Karpas-422 (cell line): ENCODE measurements at regions not wholly inside any gene's neighbourhood (a gene's known extent, or its start where the extent isn't known, plus 50 kb on each side); places are given as distances from the start of the nearest gene placed in this dataset.

Source experiments
- DNase-seq: peaks from one replicate; pipeline ENCODE4 v3.0.0-alpha.2; 2015
- H2AFZ ChIP-seq: fragments of 200-600 bp; sonication (generic); 2 replicates; pipeline ENCODE4 v1.6.1; 2014; ENCODE audit warnings: antibody characterized with exemption, low read length, mixed read lengths
- H3K27ac ChIP-seq: fragments of 200-600 bp; sonication (generic); 2 replicates; pipeline ENCODE4 v1.5.1; 2014; ENCODE audit warnings: mild to moderate bottlenecking, low read length, moderate library complexity
- H3K27me3 ChIP-seq: fragments of 200-600 bp; sonication (generic); 2 replicates; pipeline ENCODE4 v1.6.1; 2014; ENCODE audit warnings: low read length, mixed read lengths
- H3K36me3 ChIP-seq: fragments of 200-600 bp; sonication (generic); 2 replicates; pipeline ENCODE4 v1.6.1; 2014; ENCODE audit warnings: low read length, mixed read lengths; ENCODE audit not compliant: insufficient read depth
- H3K4me1 ChIP-seq: fragments of 200-600 bp; sonication (generic); 2 replicates; pipeline ENCODE4 v1.6.1; 2014; ENCODE audit warnings: mild to moderate bottlenecking, low read length, mixed read lengths
- H3K4me2 ChIP-seq: fragments of 200-600 bp; sonication (generic); 2 replicates; pipeline ENCODE4 v1.6.1; 2014; ENCODE audit warnings: low read length, low read depth, mild to moderate bottlenecking; ENCODE audit not compliant: poor library complexity, severe bottlenecking
- H3K4me3 ChIP-seq: fragments of 200-600 bp; sonication (generic); 2 replicates; pipeline ENCODE4 v1.5.1; 2014; ENCODE audit warnings: mild to moderate bottlenecking, antibody characterized with exemption, low read length, mixed read lengths
- H3K79me2 ChIP-seq: fragments of 200-600 bp; sonication (generic); 2 replicates; pipeline ENCODE4 v1.6.1; 2014; ENCODE audit warnings: mild to moderate bottlenecking, low read length, mixed read lengths
- H3K9ac ChIP-seq: fragments of 200-600 bp; sonication (generic); 2 replicates; pipeline ENCODE4 v1.6.0; 2014; ENCODE audit warnings: low read length
- H3K9me2 ChIP-seq: fragments of 200-600 bp; sonication (generic), shearing (Covaris generic); replicated peaks from 2 replicates; pipeline ENCODE4 v1.6.0; 2014; ENCODE audit warnings: mild to moderate bottlenecking, low read length, moderate library complexity; ENCODE audit not compliant: insufficient read depth
- H3K9me3 ChIP-seq: fragments of 300-700, 200-600 bp; sonication (generic); 2 replicates; pipeline ENCODE4 v1.6.1; 2014; ENCODE audit warnings: low read length, mixed read lengths
- H4K20me1 ChIP-seq: fragments of 200-600 bp; sonication (generic); 2 replicates; pipeline ENCODE4 v1.6.1; 2014; ENCODE audit warnings: mild to moderate bottlenecking, antibody characterized with exemption, low read length, low read depth; ENCODE audit not compliant: insufficient read depth

DNA sequence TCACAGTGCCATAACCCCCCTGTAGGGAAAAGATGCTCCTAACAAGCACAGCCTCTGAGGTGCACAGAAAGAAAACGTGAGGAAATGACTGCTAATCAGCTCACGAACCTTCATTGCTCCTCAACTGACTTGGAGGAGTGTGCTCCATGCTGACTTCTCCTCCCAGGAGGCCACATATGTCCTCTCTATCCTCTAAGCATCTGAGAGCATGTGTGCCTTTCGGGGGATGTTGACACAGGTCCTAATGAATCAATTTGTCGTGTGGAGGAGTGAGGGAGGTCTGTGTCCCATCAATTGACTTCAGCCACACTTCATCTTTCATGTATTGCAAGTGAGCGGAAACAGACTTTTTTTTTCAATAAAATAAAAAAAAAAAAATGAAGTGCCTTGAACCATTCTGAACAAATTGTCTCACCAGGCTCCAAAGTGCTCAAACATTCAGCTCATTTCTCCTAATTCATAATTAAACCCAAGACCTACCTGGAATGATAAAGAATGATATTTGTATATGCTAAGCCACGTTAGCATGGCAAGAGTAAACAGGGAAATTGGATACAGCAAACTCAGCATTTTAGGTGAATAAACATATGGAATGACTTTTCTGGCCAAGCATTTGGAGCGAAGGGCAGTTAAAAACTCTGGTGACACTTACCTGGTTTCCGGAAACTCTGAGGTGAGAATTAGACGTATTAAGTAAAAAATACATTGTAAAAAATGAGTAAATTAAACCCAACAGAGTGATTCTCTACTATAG, 317.6 kb upstream of the FAT3 start:
- Histone ChIP-seq H3K9ac (no peak overlapping the region), H4K20me1 (no peaks in the 10 kb centered on the region), H3K9me2 (no peaks in the 10 kb centered on the region; the same call in 1 of the 2 replicates), H3K27ac (no peak overlapping the region), H3K4me3 (no peak overlapping the region), H2AFZ (no peak overlapping the region), H3K9me3 (peaks cover 55% of the 10 kb centered on the region), H3K4me2 (no peak overlapping the region), H3K27me3 (no peaks in the 10 kb centered on the region), H3K36me3 (no peaks in the 10 kb centered on the region), H3K4me1 (no peaks in the 10 kb centered on the region), H3K79me2 (no peaks in the 10 kb centered on the region)
- no peak for DNase-seq

DNA sequence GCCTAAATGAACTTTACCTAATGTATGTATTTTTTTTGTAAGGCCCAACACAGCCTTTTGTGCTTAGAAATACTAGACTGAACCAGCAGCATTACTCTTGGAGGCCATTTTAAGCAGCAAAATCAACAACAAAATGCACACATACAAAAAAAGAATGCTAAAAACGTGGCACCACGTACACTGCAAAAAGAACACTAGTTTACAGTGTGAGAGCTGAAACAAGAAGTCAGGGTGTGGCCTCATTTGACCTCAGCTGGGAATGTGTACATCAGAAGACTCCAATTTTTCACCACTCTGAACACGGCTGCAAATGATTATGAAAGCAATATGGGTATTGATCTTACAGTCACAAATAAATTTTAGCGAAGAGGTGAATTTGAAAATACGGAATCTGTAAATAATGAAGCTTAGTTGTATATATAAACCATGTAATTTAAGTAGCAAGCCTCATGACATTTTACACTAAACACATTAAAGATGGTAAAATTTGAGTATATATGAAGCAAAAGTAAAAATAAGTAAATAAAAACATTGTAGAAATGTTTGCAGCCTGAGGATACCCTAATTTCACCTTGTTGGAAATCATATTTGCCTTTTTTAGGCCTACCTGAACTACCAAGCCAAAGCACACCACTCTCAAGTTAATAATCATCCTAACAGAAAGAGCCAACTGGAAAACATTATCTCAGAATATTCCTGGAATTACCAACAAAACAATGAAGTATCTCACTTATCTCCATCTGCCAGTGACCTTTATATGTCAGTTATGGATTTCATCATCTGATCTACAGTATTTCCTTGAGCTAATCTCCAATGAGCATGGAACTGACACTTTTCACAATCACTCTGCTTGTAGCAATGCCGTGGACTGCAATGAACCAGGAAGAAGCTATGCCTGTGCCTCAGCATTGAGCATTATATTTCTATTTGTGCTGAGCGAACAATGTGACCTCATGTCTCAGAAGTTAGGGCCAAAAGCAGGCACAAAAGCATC, 319.5 kb upstream of the FAT3 start:
- H4K20me1 ChIP-seq, result no peaks in the 10 kb centered on the region
- H3K9ac ChIP-seq, result no peak overlapping the region
- no peak overlapping the region for H2AFZ ChIP-seq
- no peak overlapping the region for H3K27ac ChIP-seq
- H3K4me2 ChIP-seq, result no peak overlapping the region
- no peaks in the 10 kb centered on the region; the same call in 1 of the 2 replicates for H3K9me2 ChIP-seq
- H3K79me2 ChIP-seq, result no peaks in the 10 kb centered on the region
- no peaks in the 10 kb centered on the region for H3K27me3 ChIP-seq
- H3K36me3 ChIP-seq, result 0 out of 2 replicates have a peak, but pooled peaks cover 4% of the 10 kb centered on the region
- H3K9me3 ChIP-seq, result peaks cover 60% of the 10 kb centered on the region
- no peaks in the 10 kb centered on the region for H3K4me1 ChIP-seq
- no peak for DNase-seq
- H3K4me3 ChIP-seq, result no peak overlapping the region

DNA sequence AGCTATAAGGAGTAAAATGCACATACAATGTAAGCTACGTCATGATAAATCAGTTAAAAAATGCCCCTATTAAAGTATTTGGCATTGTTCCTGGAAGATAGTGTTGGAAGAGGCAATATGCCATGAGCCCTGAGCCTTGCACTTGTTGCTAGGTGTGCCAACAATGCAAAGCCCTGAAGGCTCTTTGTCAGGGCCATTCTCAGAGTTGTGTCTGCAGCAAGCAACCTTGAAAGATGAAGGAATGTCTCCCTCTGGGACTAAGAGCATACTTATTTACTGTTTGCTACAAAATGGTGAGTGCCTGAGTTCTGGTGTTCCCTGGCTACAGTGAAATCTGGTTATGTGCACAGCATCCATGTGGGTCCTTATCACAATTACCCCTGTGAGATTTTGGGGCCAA, 322.3 kb upstream of the FAT3 start:
- Histone ChIP-seq H3K27ac (no peak overlapping the region), H3K79me2 (no peaks in the 10 kb centered on the region), H2AFZ (no peak overlapping the region), H3K9me3 (peaks cover 55% of the 10 kb centered on the region), H3K27me3 (no peaks in the 10 kb centered on the region), H3K4me1 (no peaks in the 10 kb centered on the region), H3K4me2 (no peak overlapping the region), H3K9ac (no peak overlapping the region), H3K36me3 (0 out of 2 replicates have a peak, but pooled peaks cover 4% of the 10 kb centered on the region), H3K4me3 (no peak overlapping the region), H4K20me1 (no peaks in the 10 kb centered on the region), H3K9me2 (no peaks in the 10 kb centered on the region; the same call in 1 of the 2 replicates)
- DNase-seq, result no peak

DNA sequence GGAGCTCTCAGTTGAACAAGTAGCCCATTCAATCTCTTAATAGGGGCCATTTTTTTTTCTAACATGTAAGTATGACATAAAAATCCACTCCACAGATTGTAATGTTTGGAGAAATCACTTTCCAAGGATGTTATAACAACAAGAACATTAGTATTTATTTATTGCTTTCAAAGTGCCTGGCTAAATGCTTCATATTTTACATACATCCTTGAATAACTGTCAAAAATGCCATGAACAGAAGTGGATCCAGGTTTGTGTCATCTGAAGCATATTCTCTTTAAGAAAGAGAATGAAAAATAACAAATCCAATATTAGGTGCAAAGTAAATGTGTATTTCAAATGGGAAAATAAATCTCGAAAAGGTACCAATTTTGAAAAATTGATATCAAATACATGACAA, 344.0 kb upstream of the FAT3 start:
- Histone ChIP-seq H3K36me3 (no peaks in the 10 kb centered on the region), H2AFZ (no peak overlapping the region), H3K9me2 (no peaks in the 10 kb centered on the region), H3K9ac (no peak overlapping the region), H3K4me1 (no peaks in the 10 kb centered on the region), H4K20me1 (no peaks in the 10 kb centered on the region), H3K79me2 (no peaks in the 10 kb centered on the region), H3K27me3 (no peaks in the 10 kb centered on the region), H3K4me3 (no peak overlapping the region), H3K27ac (no peak overlapping the region), H3K4me2 (no peak overlapping the region), H3K9me3 (peaks cover 65% of the 10 kb centered on the region)
- DNase-seq, result no peak

DNA sequence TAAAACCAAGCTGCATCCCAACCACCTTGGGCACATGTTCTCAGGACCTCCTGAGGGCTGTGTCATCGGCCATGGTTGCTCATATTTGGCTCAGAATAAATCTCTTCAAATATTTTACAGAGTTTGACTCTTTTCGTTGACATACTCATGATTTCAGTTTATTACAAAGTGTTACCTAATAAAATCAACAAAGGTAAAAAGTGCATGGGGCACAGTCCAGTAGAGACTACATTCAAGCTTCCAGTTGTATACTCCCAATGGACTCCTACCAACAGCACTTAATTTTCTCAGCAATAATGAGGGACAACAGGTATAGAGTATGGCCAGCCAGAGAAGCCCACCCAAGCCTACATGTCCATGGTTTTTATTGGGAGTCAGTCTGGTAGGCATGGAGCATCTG, 347.9 kb upstream of the FAT3 start:
- Histone ChIP-seq H2AFZ (no peak overlapping the region), H3K9ac (no peak overlapping the region), H3K4me2 (no peak overlapping the region), H3K9me3 (peaks cover 46% of the 10 kb centered on the region), H3K27ac (no peak overlapping the region), H3K27me3 (no peaks in the 10 kb centered on the region), H4K20me1 (no peaks in the 10 kb centered on the region), H3K79me2 (no peaks in the 10 kb centered on the region), H3K4me1 (no peaks in the 10 kb centered on the region), H3K36me3 (no peaks in the 10 kb centered on the region), H3K9me2 (no peaks in the 10 kb centered on the region), H3K4me3 (no peak overlapping the region)
- no peak for DNase-seq

DNA sequence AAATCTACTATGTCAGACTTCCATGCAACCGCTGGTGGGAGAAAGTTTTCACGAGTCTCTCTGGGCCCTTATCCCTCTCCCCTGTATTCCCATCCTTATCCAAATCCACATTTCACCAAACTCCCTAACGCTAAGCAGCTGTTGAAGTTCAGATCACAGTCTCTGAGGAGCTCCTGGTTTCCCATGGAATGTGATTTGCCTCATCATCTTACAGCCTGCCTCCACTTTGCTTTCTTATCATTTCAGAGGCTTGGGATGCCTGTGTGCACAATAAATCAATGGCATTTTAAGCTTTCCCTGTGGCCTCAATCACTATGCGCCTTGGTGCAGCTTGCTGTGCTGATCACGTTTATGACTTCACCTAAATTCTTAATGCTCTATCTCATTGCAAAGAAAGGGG, 352.4 kb upstream of the FAT3 start:
- no peak overlapping the region for H3K4me3 ChIP-seq
- H3K9me3 ChIP-seq, result peaks cover 39% of the 10 kb centered on the region
- no peaks in the 10 kb centered on the region for H3K36me3 ChIP-seq
- no peak overlapping the region for H3K27ac ChIP-seq
- H3K9me2 ChIP-seq, result no peaks in the 10 kb centered on the region
- DNase-seq, result no peak
- no peaks in the 10 kb centered on the region for H3K79me2 ChIP-seq
- H3K27me3 ChIP-seq, result no peaks in the 10 kb centered on the region
- H2AFZ ChIP-seq, result no peak overlapping the region
- no peak overlapping the region for H3K4me2 ChIP-seq
- H3K4me1 ChIP-seq, result no peaks in the 10 kb centered on the region
- no peak overlapping the region for H3K9ac ChIP-seq
- no peaks in the 10 kb centered on the region for H4K20me1 ChIP-seq

- H3K4me1 ChIP-seq, result no peaks in the 10 kb centered on the region
- no peak overlapping the region for H3K27ac ChIP-seq
- no peaks in the 10 kb centered on the region for H3K79me2 ChIP-seq
Measured at GRCh38 chr11:91871791-91872190, 352.8 kb upstream of the FAT3 start.

GRCh38 chr11:91871048-91871447, 353.6 kb upstream of the FAT3 start:
- Histone ChIP-seq H3K4me1 (no peaks in the 10 kb centered on the region), H3K4me3 (no peak overlapping the region), H4K20me1 (no peaks in the 10 kb centered on the region), H3K9me3 (peaks cover 40% of the 10 kb centered on the region), H3K4me2 (no peak overlapping the region), H3K9ac (no peak overlapping the region), H3K27ac (no peak overlapping the region), H2AFZ (no peak overlapping the region), H3K79me2 (no peaks in the 10 kb centered on the region), H3K27me3 (no peaks in the 10 kb centered on the region), H3K9me2 (no peaks in the 10 kb centered on the region), H3K36me3 (no peaks in the 10 kb centered on the region)
- DNase-seq, result no peak

More at GRCh38 chr11:91871791-91872190, 352.8 kb upstream of the FAT3 start:
- peaks cover 40% of the 10 kb centered on the region for H3K9me3 ChIP-seq
- DNase-seq, result no peak
- no peak overlapping the region for H3K9ac ChIP-seq
- H4K20me1 ChIP-seq, result no peaks in the 10 kb centered on the region
- no peak overlapping the region for H2AFZ ChIP-seq
- no peaks in the 10 kb centered on the region for H3K36me3 ChIP-seq
- H3K4me2 ChIP-seq, result no peak overlapping the region
- no peaks in the 10 kb centered on the region for H3K27me3 ChIP-seq
- no peak overlapping the region for H3K4me3 ChIP-seq
- no peaks in the 10 kb centered on the region for H3K9me2 ChIP-seq
